ENCODE measurements at regions not wholly inside any gene's neighbourhood (a gene's known extent, or its start where the extent isn't known, plus 50 kb on each side); places are given as distances from the start of the nearest gene placed in this dataset.

- no peak for DNase-seq
These were observed 109.1 kb upstream of the BCAT1 start for GRCh38 chr12:25058012-25058411.

DNA sequence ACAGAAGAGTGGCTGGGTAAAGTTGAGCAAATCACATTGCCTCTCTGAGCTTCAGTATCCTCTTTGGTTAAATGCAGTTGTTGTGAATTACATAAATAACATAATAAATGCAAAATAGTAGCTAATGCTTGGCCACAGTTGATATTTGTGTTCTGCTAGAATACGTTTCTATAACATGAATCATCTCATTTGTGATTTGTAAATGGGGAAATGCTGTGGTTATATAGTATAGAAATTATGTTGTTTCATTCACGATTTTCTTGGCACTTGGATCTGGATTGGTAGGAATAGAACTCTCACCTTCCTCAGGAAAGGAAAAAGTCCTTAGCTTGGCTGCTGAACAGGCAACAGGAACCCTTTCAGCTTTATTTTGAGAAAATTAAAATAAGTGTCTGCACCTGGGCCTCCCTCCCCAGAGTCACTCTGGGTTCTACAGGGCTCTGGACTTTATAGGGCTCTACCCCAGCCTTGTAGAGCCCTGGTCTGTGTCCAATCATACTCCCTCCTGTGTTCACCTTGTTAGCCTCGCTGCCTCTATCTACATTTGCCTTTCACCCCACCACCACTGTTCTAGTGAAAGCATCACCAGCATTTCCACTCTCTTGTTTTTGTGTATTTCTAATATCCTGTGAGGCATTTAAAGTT lies 107.7 kb upstream of the BCAT1 start:
- DNase-seq = no peak

- DNase-seq = no peak
These were observed 107.1 kb upstream of the BCAT1 start for GRCh38 chr12:25056011-25056410.

DNA sequence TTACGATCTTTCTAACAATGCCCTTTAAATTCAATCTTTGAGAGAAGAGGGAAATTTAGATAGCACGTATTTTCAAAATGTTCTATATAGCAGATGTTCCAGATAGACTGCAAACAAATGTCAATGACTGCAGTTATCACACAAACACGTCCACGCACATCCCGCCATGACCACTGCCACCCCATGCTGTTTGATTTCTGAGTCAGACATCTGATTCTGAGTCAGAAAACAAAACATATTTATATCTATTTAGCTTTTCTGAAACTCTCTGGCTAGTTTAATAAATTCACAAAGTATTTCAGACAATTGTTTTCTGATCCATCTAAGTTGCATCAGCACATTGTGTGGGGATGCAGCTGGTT lies 105.9 kb upstream of the BCAT1 start:
- no peak for DNase-seq

- no peak for DNase-seq
These were observed 105.3 kb upstream of the BCAT1 start for GRCh38 chr12:25054076-25054782.

- DNase-seq = no peak
These were observed 104.0 kb upstream of the BCAT1 start for GRCh38 chr12:25052914-25053211.

DNA sequence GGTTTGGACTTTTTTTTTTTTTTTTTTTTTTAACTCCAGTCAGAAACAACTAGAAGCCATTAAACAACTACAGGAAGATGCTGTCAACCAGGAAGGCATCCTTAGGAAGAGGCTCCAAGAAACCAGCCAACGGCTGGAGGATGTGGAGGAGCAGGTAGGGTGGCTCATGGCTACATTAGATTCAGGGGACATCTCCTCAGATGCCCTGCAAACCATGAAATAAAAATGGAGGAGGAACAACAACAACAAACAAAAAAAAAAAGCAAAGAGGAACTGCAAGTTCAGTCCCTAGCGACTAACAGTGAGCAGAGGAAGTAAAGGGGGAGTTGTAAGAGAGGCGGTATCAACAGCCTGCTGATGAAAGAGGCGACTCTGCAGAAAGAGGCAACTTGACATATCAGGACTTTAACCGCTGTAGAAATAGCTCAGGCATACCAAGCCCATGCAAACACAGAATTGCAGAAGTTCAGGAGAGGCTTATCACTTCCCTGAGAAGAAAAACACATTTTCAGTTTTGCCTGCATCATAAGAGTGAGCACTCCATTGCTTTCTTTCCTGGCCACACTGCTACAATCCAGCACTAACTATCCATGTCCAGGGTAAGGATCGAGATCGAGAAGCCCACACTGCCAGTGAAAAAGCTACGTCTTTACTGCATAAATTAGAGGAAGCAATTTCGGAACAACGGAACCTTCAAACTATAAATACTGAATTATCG lies 103.5 kb upstream of the BCAT1 start:
- DNase-seq = peak; percentile 14

DNA sequence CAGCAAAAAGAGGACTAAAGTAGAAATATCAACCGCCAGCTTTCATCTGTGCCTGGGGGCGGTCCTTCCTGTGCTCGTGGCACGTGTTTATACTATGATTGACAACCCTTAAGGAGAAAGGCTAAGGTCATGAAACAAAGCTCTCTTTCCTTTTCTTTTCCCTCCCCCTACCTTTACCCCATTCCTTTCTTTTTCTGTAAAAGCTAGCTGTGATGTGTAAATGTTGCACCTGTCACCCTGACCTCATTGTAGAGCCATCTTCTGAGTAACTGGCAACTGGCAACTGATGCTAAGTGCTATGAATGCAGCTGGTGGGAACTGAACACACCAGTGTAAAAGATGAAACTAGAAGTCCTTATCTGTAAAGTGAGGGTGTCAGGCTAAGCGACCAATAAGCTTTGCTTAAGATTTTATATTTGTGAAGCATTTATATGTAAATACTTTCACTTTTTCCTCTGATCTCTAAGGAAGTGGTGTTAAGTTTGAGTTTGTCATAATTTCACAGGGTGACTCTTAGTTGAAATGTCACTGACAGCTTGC lies 102.8 kb upstream of the BCAT1 start:
- peak; percentile 15 for DNase-seq

DNA sequence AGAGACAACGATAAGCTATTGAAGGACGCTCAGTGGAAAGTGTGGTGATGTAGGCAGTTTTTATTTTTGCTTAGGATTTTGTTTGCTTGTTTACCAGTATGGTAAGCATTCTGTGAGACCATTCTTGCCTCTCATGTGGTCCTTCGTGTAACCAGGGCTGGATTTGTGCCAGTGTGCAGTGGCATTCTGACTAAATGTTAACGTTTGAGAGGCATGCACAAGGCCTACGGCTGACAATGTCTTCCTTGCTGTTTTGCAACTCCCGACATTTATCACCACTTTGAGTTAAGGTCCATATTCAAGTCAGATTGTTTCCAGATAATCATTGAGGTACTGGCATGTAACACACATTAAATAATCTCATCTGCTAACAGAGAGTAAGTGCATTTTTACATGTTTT lies 102.3 kb upstream of the BCAT1 start:
- DNase-seq = no peak

GRCh38 chr12:25045869-25046268 lies 97.0 kb upstream of the BCAT1 start:
- no peak for DNase-seq

GRCh38 chr12:25041006-25041741 lies 92.3 kb upstream of the BCAT1 start:
- DNase-seq = no peak

GRCh38 chr12:25040593-25040992 lies 91.7 kb upstream of the BCAT1 start:
- DNase-seq = no peak

- DNase-seq = no peak
These were observed 85.8 kb upstream of the BCAT1 start for GRCh38 chr12:25034676-25035075.

DNA sequence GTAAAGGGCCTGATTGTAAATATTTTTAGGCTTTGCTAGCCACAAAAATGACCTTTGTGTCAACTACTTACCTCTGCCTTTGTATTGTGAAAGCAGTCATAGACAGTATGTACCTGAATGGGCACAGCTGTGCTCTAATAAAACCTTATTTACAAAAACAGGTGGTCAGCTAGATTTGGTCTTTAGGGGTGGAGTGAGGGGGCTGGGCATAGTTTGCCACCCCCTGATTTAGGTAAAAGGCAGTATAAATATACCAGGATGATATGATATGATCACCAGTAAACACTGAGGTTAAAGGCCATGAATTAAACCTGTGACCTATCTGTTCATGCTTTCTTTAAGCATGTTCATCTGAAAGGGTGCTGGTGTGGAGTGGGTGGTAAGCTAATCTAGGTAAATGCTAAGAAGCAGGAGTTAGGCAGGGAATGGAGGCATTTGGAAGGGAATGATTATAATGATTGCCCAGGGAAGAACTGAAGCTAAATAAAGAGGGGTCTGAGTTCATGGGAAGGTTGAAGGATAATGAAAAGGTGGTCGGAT lies 77.1 kb upstream of the BCAT1 start:
- no peak for DNase-seq

DNA sequence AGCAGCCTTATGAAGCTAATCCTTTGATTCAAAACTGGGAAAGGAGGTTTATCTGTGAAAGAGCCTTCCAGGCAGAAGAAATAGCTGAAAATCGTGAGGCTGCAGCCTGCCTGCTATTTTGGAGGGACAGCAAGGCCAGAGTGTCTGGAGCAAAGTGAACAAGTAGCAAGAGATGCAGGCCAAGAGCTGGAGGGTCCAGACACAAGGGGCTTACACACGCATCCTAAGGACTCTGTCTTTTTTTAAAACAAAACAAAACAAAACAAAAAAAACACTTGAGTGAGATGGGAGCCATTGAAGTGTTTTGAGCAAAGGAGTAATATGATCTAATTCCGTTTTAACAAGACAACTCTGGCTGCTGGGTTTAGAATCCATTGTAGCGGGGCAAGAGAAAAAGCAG lies 76.4 kb upstream of the BCAT1 start:
- no peak for DNase-seq

DNA sequence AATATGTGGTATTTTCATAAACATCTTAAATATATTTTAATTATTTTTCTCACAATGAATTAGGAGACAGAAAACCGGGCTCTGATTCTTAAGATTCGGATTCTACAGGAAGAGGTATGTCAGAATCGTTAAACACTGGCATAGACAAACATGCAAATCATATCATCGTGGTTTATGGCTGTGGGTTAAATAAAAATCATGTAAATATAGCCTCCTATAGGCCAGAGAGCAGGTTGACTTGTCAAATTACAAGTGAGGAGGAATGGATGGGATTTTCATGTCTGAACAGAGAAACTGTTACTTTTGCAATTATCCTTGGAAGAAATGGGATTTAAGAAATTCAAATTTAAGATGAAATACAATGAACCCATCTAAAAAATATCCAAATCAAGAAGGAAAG lies 74.9 kb upstream of the BCAT1 start:
- no peak for DNase-seq

DNA sequence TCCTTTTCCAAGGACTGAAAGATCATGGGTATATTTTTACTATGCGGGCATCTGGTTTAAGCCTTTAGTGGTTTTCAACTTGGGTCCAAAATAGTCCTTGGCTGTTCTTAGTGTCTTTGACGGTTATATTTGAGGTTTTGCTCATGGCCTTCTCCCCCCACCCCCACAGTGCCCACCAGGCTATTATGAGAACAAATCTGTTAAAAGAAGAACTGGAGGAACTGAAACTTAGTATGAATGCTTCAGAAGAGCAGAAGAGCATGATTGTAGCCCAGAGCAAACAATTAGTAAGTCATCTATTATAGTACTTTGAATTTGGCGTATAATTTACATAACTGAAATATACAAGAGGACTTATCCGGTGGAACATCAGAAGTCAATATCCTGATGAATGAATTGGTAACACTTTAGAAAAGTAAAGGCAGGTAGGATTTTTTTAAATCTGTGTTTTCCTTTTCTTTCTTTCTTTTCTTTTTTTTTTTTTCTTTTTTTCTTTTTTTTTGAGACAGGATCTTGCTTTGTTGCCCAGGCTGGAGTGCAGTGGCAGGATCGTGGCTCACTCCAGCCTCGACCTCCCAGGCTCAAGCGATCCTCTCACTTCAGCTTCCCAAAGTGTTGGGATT lies 71.8 kb upstream of the BCAT1 start:
- no peak for DNase-seq

- DNase-seq = no peak
These were observed 69.2 kb upstream of the BCAT1 start for GRCh38 chr12:25018146-25018545.

DNA sequence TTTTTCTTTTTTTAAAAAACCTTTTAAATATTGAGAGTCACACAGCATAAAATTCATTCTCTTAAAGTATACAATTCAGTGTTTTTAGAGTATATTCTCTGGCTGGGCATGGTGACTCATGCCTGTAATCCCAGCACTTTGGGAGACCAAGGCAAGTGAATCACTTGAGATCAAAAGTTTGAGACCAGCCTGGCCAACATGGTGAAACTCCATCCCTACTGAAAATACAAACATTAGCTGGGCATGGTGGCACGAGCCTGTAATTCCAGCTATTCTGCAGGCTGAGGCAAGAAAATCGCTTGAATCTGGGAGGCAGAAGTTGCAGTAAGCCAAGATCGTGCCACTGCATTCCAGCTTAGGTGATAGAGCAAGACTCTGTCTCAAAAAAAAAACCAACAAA lies 68.4 kb upstream of the BCAT1 start:
- no peak for DNase-seq

DNA sequence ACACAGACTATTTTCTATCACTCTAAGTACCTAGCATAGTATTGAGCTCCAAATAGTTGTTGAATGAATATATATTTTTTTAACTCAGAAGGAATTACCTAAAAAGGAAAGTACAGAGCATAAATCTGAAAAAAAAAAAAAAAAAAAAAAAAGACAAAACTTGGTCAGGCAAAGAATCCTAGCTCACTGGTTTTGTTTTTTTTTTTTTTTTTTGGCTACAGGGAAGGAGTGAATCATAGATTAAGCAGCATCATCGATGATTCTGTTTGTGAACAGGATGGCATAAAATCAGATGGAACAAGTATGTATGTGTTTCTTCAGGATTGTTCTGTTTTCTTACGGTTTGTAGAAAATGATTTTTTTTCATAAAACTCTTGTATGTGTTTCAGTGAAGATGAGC lies 66.1 kb upstream of the BCAT1 start:
- no peak for DNase-seq

DNA sequence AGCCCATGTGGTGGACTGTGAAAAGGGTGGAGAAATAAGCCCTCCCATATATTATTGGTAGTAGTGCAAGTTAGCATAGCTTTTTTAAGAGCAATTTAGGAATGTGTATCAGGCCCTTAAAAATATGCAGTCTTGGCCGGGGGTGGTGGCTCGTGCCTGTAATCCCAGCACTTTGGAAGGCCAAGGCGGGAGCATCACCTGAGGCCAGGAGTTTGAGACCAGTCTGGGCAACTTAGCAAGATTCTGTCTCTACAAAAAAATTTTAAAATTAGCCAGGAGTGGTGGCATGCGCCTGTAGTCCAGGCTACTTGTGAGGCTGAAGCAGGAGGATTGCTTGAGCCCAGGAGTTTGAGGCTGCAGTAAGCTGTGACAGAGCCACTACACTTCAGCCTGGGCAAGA lies 64.2 kb upstream of the BCAT1 start:
- no peak for DNase-seq

DNA sequence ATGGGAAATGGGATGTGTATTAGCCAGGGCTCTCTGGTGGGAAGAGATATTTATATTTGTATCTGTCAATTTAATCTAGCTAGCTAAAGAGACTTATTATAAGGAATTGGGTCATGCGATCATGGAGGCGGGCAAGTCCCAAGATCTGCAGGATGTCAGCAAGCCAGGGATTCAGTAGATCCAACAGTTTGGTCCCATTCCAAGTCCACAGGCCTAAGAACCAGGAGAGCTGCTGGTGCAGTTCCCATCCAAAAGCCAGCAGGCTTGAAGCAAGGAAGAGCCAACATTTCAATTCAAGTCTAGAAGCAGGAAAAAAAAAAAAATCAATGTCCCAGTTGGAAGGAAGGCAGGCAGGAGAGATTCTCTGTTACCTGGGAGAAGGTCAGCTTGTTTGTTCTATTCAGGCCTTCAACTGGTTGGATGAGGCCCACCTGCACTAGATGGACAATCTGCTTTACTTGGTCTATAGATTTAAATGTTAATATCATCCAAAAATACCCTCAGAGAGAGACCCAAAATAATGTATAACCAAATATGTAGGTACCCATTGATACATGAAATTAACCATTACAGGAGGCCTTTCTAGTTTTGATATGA lies 60.7 kb upstream of the BCAT1 start:
- no peak for DNase-seq

All from effector CD8-positive, alpha-beta T cell (primary cell).